Uterus (tissue), 2 donors: ENCODE measurements at regions not wholly inside any gene's neighbourhood (a gene's known extent, or its start where the extent isn't known, plus 50 kb on each side); places are given as distances from the start of the nearest gene placed in this dataset.
"Not testable (repeated sequence)": the region's sequence is repeated elsewhere in the genome, so short reads cannot be mapped to it uniquely, and the experiment has no call there.

Experiments used
- CTCF ChIP-seq, 4 experiments: fragments of 200-600 bp in 2 of 4; fragments of 450-650 bp in 2 of 4; sonication (generic) in 2 of 4; IDR thresholded peaks; one replicate each; pipeline ENCODE4 v1.5.1; 2016 to 2019; ENCODE audit warnings: antibody characterized with exemption in 4 of 4, mild to moderate bottlenecking in 2 of 4, moderate library complexity in 1 of 4
- POLR2A ChIP-seq, 2 donors: fragments of 450-650 bp; IDR thresholded peaks; one replicate each; pipeline ENCODE4 v1.6.1; 2016; ENCODE audit warnings: antibody characterized with exemption in 2 of 2, mild to moderate bottlenecking in 1 of 2, moderate library complexity in 1 of 2

GRCh38 chr6:163696311-163696710, 281.8 kb downstream of the QKI start:
- TF ChIP-seq CTCF, POLR2A (IDR thresholded peaks at IDR 0.05): not testable (repeated sequence)
